Lower lobe of right lung (tissue), 2 donors: ENCODE measurements at regions not wholly inside any gene's neighbourhood (a gene's known extent, or its start where the extent isn't known, plus 50 kb on each side); places are given as distances from the start of the nearest gene placed in this dataset.

Experiments used
- ATAC-seq, 2 donors: fragments of 200-7000 bp; cut with Tn5 transposase; one replicate each; pipeline ENCODE4 v1.9.1; 2020 to 2022; ENCODE audit warnings: mild to moderate bottlenecking in 2 of 2, moderate library complexity in 2 of 2
- DNase-seq: peaks from one replicate; pipeline ENCODE4 v3.0.0-alpha.2; 2020
- H3K27ac ChIP-seq: fragments of 200-600 bp; one replicate; pipeline ENCODE4 v1.8.0; 2022
- H3K27me3 ChIP-seq: fragments of 200-600 bp; one replicate; pipeline ENCODE4 v1.8.0; 2022; ENCODE audit warnings: low read depth
- H3K36me3 ChIP-seq: fragments of 200-600 bp; one replicate; pipeline ENCODE4 v1.8.0; 2022; ENCODE audit warnings: mild to moderate bottlenecking
- H3K4me1 ChIP-seq: fragments of 200-600 bp; one replicate; pipeline ENCODE4 v1.8.0; 2022
- H3K4me3 ChIP-seq: fragments of 200-600 bp; one replicate; pipeline ENCODE4 v1.8.0; 2022; ENCODE audit warnings: mild to moderate bottlenecking
- H3K9me3 ChIP-seq: fragments of 200-600 bp; one replicate; pipeline ENCODE4 v1.8.0; 2022
- intact Hi-C: fragments of 100-400 bp; cut with DNase I; formaldehyde crosslinking; loops from one replicate; pipeline ENCODE4 v1.11.0; 2022
- TF ChIP-seq, protein P1 (sequence below): fragments of 200-600 bp; IDR thresholded peaks from one replicate; pipeline ENCODE4 v1.8.0; 2022; ENCODE audit warnings: antibody characterized with exemption, mild to moderate bottlenecking
- donor health status: DM: no; HTN: yes; CAD: no; lungs with severe emphysema.

DNA sequence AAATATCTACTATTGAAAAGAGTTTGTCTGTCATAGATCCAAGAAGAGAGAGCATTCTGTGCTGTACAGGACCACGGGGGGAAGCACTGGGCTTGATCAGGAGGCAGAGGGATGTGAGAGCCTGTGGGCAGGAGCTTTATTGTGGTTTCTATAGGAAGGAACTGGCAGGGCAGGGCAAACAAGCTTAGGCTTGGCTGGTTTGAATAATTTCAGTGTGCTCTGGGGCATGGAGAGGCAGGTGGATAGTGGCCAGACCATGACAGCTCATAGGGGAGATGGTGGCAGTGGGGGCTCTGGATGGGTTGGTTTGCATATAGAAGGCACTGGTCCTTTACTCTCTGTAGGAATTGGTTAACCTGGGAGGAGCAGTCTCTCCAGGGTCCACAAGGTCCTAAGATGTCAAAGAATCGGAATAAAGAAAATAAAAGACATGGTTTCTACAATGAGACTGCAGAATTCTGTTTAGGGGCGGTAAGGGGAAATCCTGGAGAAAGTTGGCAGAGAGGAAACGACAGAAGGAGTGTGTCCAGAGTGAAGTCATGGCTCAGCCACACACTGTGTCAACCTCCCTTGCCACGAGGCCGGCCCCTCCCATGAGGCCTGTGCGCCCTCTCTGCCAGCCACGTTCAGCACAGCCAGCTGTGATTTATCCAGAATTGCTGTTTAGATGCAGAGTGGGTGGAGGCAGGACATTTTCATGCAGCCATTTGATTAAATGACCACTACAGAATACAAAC lies 81.7 kb upstream of the PGBD5 start:
- H3K36me3 ChIP-seq, result no peaks in the 10 kb centered on the region
- intact Hi-C loops, result no loop called here
- peaks cover 12% of the 10 kb centered on the region for H3K4me1 ChIP-seq
- TF ChIP-seq, protein P1, sequence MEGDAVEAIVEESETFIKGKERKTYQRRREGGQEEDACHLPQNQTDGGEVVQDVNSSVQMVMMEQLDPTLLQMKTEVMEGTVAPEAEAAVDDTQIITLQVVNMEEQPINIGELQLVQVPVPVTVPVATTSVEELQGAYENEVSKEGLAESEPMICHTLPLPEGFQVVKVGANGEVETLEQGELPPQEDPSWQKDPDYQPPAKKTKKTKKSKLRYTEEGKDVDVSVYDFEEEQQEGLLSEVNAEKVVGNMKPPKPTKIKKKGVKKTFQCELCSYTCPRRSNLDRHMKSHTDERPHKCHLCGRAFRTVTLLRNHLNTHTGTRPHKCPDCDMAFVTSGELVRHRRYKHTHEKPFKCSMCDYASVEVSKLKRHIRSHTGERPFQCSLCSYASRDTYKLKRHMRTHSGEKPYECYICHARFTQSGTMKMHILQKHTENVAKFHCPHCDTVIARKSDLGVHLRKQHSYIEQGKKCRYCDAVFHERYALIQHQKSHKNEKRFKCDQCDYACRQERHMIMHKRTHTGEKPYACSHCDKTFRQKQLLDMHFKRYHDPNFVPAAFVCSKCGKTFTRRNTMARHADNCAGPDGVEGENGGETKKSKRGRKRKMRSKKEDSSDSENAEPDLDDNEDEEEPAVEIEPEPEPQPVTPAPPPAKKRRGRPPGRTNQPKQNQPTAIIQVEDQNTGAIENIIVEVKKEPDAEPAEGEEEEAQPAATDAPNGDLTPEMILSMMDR, result no peak
- H3K27me3 ChIP-seq, result no peaks in the 10 kb centered on the region
- no peaks in the 10 kb centered on the region for H3K9me3 ChIP-seq
- no peak overlapping the region for H3K27ac ChIP-seq
- ATAC-seq, result peak; percentile 73 to 79
- peak; percentile 53 for DNase-seq
- H3K4me3 ChIP-seq, result no peak overlapping the region

DNA sequence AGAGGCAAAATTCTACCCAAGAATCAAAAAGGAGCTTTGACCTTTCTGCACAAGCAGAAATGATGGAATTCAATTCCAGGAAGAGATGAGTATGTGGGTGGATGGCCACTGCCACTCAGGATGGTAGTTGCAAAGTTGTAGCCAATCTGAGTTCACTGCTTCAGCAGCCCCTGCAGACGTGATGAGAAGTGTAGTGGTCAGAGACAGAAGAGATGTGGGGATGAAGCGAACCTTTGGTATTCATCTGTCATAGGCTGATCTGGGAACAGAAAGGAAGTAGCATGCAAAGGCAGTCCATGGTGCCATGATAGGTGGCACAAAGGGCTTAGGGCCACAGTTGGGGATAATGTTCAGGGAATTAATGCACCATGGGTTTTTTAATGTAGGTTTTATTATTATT lies 81.1 kb upstream of the PGBD5 start:
- ATAC-seq (no peak), DNase-seq (no peak)
- H3K27me3 ChIP-seq, result no peaks in the 10 kb centered on the region
- no peak overlapping the region for H3K4me3 ChIP-seq
- H3K36me3 ChIP-seq, result no peaks in the 10 kb centered on the region
- no peaks in the 10 kb centered on the region for H3K9me3 ChIP-seq
- TF ChIP-seq, protein P1, result no peak
- peaks cover 12% of the 10 kb centered on the region for H3K4me1 ChIP-seq
- no peak overlapping the region for H3K27ac ChIP-seq
- intact Hi-C loops, result no loop called here

- no peaks in the 10 kb centered on the region for H3K36me3 ChIP-seq
- no peaks in the 10 kb centered on the region for H3K27me3 ChIP-seq
- peaks cover 12% of the 10 kb centered on the region for H3K4me1 ChIP-seq
- no peak overlapping the region for H3K27ac ChIP-seq
- DNase-seq (no peak), ATAC-seq (no peak)
- intact Hi-C loops, result no loop called here
- TF ChIP-seq, protein P1, result no peak
- no peaks in the 10 kb centered on the region for H3K9me3 ChIP-seq
- H3K4me3 ChIP-seq, result no peak overlapping the region
These were observed 80.3 kb upstream of the PGBD5 start for GRCh38 chr1:230506451-230506850.

GRCh38 chr1:230504310-230504709 lies 78.2 kb upstream of the PGBD5 start:
- Histone ChIP-seq H3K9me3 (no peaks in the 10 kb centered on the region), H3K27me3 (no peaks in the 10 kb centered on the region), H3K36me3 (no peaks in the 10 kb centered on the region), H3K27ac (no peak overlapping the region), H3K4me1 (peaks cover 7% of the 10 kb centered on the region), H3K4me3 (no peak overlapping the region)
- TF ChIP-seq, protein P1, result no peak
- DNase-seq (no peak), ATAC-seq (no peak)
- intact Hi-C loops, result no loop called here

GRCh38 chr1:230503726-230504125 lies 77.6 kb upstream of the PGBD5 start:
- no peak for ATAC-seq
- intact Hi-C loops, result no loop called here
- DNase-seq, result no peak
- no peak overlapping the region for H3K27ac ChIP-seq
- peaks cover 7% of the 10 kb centered on the region for H3K4me1 ChIP-seq
- H3K4me3 ChIP-seq, result no peak overlapping the region
- H3K36me3 ChIP-seq, result no peaks in the 10 kb centered on the region
- TF ChIP-seq, protein P1, result no peak
- H3K9me3 ChIP-seq, result no peaks in the 10 kb centered on the region
- no peaks in the 10 kb centered on the region for H3K27me3 ChIP-seq
